HepG2 (cell line): ENCODE measurements at regions not wholly inside any gene's neighbourhood (a gene's known extent, or its start where the extent isn't known, plus 50 kb on each side); places are given as distances from the start of the nearest gene placed in this dataset.

Experiments
- ATAC-seq: fragments of 200-7000 bp; cut with Tn5 transposase; 3 replicates; pipeline ENCODE4 v1.9.1; 2020; ENCODE audit warnings: mild to moderate bottlenecking, moderate library complexity
- BruUV-seq: library from RNA; stranded (reverse); fragments of 400-500 nt; replicated peaks from 2 replicates; lab custom pipeline; 2021; lab: Mats Ljungman, UMichigan
- CTCF ChIA-PET: fragments of 300-600 bp; formaldehyde crosslinking; extraction: SDS; loops from one replicate; lab custom pipeline; 2021; ENCODE audit warnings: low total read pairs, inconsistent platforms, low intra/inter-chr PET ratio; lab: Yijun Ruan, JAX
- POLR2A ChIA-PET: fragments of 350-600 bp; sonication (Branson Sonifier 250); formaldehyde crosslinking; loops from one replicate; lab custom pipeline; 2020; ENCODE audit warnings: antibody characterized with exemption, inconsistent platforms; lab: Yijun Ruan, JAX
- DNase-seq: peaks from one replicate; pipeline ENCODE4 v3.0.0-alpha.2; 2015; ENCODE audit warnings: low spot score
- FAIRE-seq: peaks from 3 replicates; lab custom pipeline; 2011; peaks lifted over from hg19 to GRCh38; lab: Jason Lieb, UNC
- H2AFZ ChIP-seq: one replicate; pipeline ENCODE4 v1.6.1; 2011; ENCODE audit warnings: low read length, inconsistent platforms
- H3K27ac ChIP-seq: fragments of 300-600 bp; 3 replicates; pipeline ENCODE4 v1.8.0; 2011; ENCODE audit warnings: mixed run types, mild to moderate bottlenecking, mixed read lengths, low read length, inconsistent platforms; ENCODE audit not compliant: insufficient read depth; ENCODE audit errors: extremely low read length
- H3K27me3 ChIP-seq, 2 experiments: fragments of 200-600 bp in 1 of 2; 2 replicates in 1 of 2; 3 replicates in 1 of 2; pipeline versions ENCODE4 v1.6.0 to v1.8.0; 2011; ENCODE audit warnings: low read length in 2 of 2, mild to moderate bottlenecking in 2 of 2, moderate library complexity in 2 of 2, inconsistent platforms in 1 of 2; ENCODE audit not compliant: insufficient read depth in 2 of 2, control insufficient read depth in 1 of 2
- H3K36me3 ChIP-seq, 2 experiments: fragments of 200-600 bp in 1 of 2; replicated peaks in 1 of 2; 2 replicates in 1 of 2; 3 replicates in 1 of 2; pipeline versions ENCODE4 v1.5.1 to v1.8.0; 2011; ENCODE audit warnings: low read length in 2 of 2, inconsistent platforms in 1 of 2; ENCODE audit not compliant: insufficient read depth in 2 of 2, control insufficient read depth in 1 of 2
- H3K4me1 ChIP-seq: 2 replicates; pipeline ENCODE4 v1.5.1; 2012; ENCODE audit warnings: low read length, inconsistent platforms; ENCODE audit not compliant: insufficient read depth
- H3K4me2 ChIP-seq: 2 replicates; pipeline ENCODE4 v1.6.0; 2011; ENCODE audit warnings: low read depth, low read length, inconsistent platforms
- H3K4me3 ChIP-seq, 3 experiments: fragments of 200-600 bp in 1 of 3; sonication (generic), shearing (Covaris generic) in 1 of 3; replicated peaks in 1 of 3; 2 replicates each; pipeline ENCODE4 v1.5.1; 2011 to 2016; ENCODE audit warnings: low read length in 3 of 3, inconsistent platforms in 2 of 3, low read depth in 2 of 3, mild to moderate bottlenecking in 2 of 3, control low read depth in 1 of 3, mixed read lengths in 1 of 3; ENCODE audit not compliant: insufficient read depth in 1 of 3
- H3K79me2 ChIP-seq: one replicate; pipeline ENCODE4 v1.6.1; 2011; ENCODE audit warnings: low read length, inconsistent platforms; ENCODE audit not compliant: insufficient read depth
- H3K9ac ChIP-seq: 2 replicates; pipeline ENCODE4 v1.6.0; 2011; ENCODE audit warnings: mild to moderate bottlenecking, low read depth, low read length, inconsistent platforms; ENCODE audit not compliant: insufficient read depth
- H3K9me3 ChIP-seq: 2 replicates; pipeline ENCODE4 v1.5.1; 2012; ENCODE audit warnings: mild to moderate bottlenecking, low read length
- H4K20me1 ChIP-seq: 2 replicates; pipeline ENCODE4 v1.6.0; 2011; ENCODE audit warnings: inconsistent platforms, mild to moderate bottlenecking, low read length, moderate library complexity; ENCODE audit not compliant: insufficient read depth
- ATAD3A ChIP-seq: sonication (generic); formaldehyde crosslinking; IDR thresholded peaks from 2 replicates; pipeline ENCODE4 v1.4.0; 2020; ENCODE audit warnings: missing genetic modification reagents
- ATF7-NPFF ChIP-seq: sonication (generic); formaldehyde crosslinking; IDR thresholded peaks from 2 replicates; pipeline ENCODE4 v1.8.1; 2023; ENCODE audit warnings: mild to moderate bottlenecking, low read depth, missing genetic modification reagents, moderate library complexity
- GABPB1 ChIP-seq: IDR thresholded peaks from 2 replicates; pipeline ENCODE4 v1.6.1; 2016; ENCODE audit warnings: mild to moderate bottlenecking, missing genetic modification reagents, moderate library complexity, missing compliant biosample characterization
- HDAC2 ChIP-seq: sonication (generic); formaldehyde crosslinking; IDR thresholded peaks from 2 replicates; pipeline ENCODE4 v1.4.0; 2020; ENCODE audit warnings: missing genetic modification reagents
- KLF6 ChIP-seq: IDR thresholded peaks from 2 replicates; pipeline ENCODE4 v1.8.0; 2016; ENCODE audit warnings: missing biosample characterization, missing genetic modification reagents
- MAF1 ChIP-seq: sonication (generic); formaldehyde crosslinking; IDR thresholded peaks from 2 replicates; pipeline ENCODE4 v1.5.0; 2020; ENCODE audit warnings: missing genetic modification reagents, borderline replicate concordance
- REXO4 ChIP-seq: sonication (generic); formaldehyde crosslinking; IDR thresholded peaks from 2 replicates; pipeline ENCODE4 v1.8.0; 2022; ENCODE audit warnings: missing genetic modification reagents, mild to moderate bottlenecking, borderline replicate concordance
- SALL1 ChIP-seq: sonication (generic); formaldehyde crosslinking; IDR thresholded peaks from 2 replicates; pipeline ENCODE4 v1.8.0; 2022; ENCODE audit warnings: mild to moderate bottlenecking, missing genetic modification reagents
- SATB2 ChIP-seq: sonication (generic); formaldehyde crosslinking; IDR thresholded peaks from 2 replicates; pipeline ENCODE4 v1.5.0; 2020; ENCODE audit warnings: missing genetic modification reagents
- SMAD1 ChIP-seq: sonication (generic); formaldehyde crosslinking; IDR thresholded peaks from 2 replicates; pipeline ENCODE4 v1.4.0; 2020; ENCODE audit warnings: missing genetic modification reagents, low read depth, mild to moderate bottlenecking, borderline replicate concordance
- SOX5 ChIP-seq: IDR thresholded peaks from 2 replicates; pipeline ENCODE4 v1.6.1; 2016; ENCODE audit warnings: borderline replicate concordance
- TBX3 ChIP-seq: fragments of 450-650 bp; IDR thresholded peaks from 2 replicates; pipeline ENCODE4 v1.6.1; 2017; ENCODE audit warnings: antibody characterized with exemption, mild to moderate bottlenecking, inconsistent platforms, borderline replicate concordance
- TCF7L2 ChIP-seq: IDR thresholded peaks from 2 replicates; pipeline ENCODE4 v1.6.1; 2011; ENCODE audit warnings: mild to moderate bottlenecking, low read depth, low read length, moderate library complexity
- WIZ ChIP-seq: sonication (generic); formaldehyde crosslinking; IDR thresholded peaks from 2 replicates; pipeline ENCODE4 v1.5.1; 2020; ENCODE audit warnings: mild to moderate bottlenecking, missing genetic modification reagents
- ZNF317 ChIP-seq: sonication (generic); formaldehyde crosslinking; IDR thresholded peaks from 2 replicates; pipeline ENCODE4 v1.5.0; 2020; ENCODE audit warnings: mild to moderate bottlenecking, missing genetic modification reagents
- ZNF496 ChIP-seq: sonication (generic); formaldehyde crosslinking; IDR thresholded peaks from 2 replicates; pipeline ENCODE4 v1.8.1; 2023; ENCODE audit warnings: mild to moderate bottlenecking, moderate library complexity, missing genetic modification reagents; ENCODE audit not compliant: insufficient replicate concordance
- ZNF703 ChIP-seq: sonication (generic); formaldehyde crosslinking; IDR thresholded peaks from 2 replicates; pipeline ENCODE4 v1.5.1; 2020; ENCODE audit warnings: missing genetic modification reagents, mild to moderate bottlenecking, moderate library complexity, borderline replicate concordance
- ZNF766 ChIP-seq: sonication (generic); formaldehyde crosslinking; IDR thresholded peaks from 2 replicates; pipeline ENCODE4 v1.5.0; 2020; ENCODE audit warnings: missing genetic modification reagents, borderline replicate concordance
- WGBS: methylation state at CpG from one replicate; pipeline ENCODE4 v1.1.6; 2017; ENCODE audit warnings: low lambda C conversion rate; 5-methylcytosine and 5-hydroxymethylcytosine counted together
- in situ Hi-C: cut with HindIII; loops from 2 replicates; pipeline ENCODE4 v1.10.0; 2017; ENCODE audit warnings: low pct_unique_long_range_greater_than_20kb; ENCODE audit not compliant: extremely low pct_ligation_motif_present
- intact Hi-C: fragments of 100-400 bp; cut with micrococcal nuclease; formaldehyde crosslinking; loops from one replicate; pipeline ENCODE4 v1.10.0; 2022; ENCODE audit not compliant: unreplicated experiment
- TF ChIP-seq, protein P1 (sequence below): sonication (generic); formaldehyde crosslinking; IDR thresholded peaks from 2 replicates; pipeline ENCODE4 v1.8.0; 2022; ENCODE audit warnings: mild to moderate bottlenecking, missing genetic modification reagents, borderline replicate concordance

DNA sequence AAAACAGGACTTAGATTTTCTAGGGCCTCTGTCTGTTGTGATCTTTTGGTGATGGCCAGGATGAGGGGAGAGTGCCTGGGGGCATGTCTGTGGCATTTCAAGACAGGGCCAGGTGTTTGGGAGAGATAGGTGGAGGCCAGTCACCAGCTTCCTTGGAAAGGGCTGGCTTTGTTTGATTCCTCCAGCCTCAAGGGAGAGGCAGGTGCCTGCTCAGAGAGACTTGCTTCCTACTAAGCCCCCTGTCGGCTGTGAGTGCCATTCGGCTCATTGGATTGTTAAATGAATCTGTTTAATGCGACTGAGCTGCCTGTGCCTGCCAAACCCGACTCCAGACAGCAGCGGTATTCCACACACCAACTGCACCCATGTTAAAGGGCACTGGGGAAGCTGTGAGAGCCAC, 304.1 kb upstream of the COBL start:
- peak; percentile 51 for ATAC-seq
- Histone ChIP-seq H3K79me2 (no peaks in the 10 kb centered on the region), H2AFZ (no peak overlapping the region), H3K4me1 (no peaks in the 10 kb centered on the region), H3K4me2 (no peak overlapping the region), H3K27ac (no peak overlapping the region), H3K27me3 (0 out of 5 replicates have a peak, but pooled peaks cover 0 to 2% of the 10 kb centered on the region in 2 experiments), H3K36me3 (no peaks in the 10 kb centered on the region), H4K20me1 (no peaks in the 10 kb centered on the region), H3K9me3 (no peaks in the 10 kb centered on the region), H3K9ac (no peak overlapping the region), H3K4me3 (no peak overlapping the region)
- intact Hi-C loops (no loop called here), in situ Hi-C loops (no loop called here)
- BruUV-seq: no TSS peak
- 26% methylated on average over 5 of the region's 5 CpGs for WGBS
- TF ChIP-seq ZNF496 (CRISPR knock-in tag) (no peak), SALL1 (CRISPR knock-in tag) (no peak), KLF6 (no peak), TBX3 (no peak), ZNF703 (no peak), HDAC2 (CRISPR knock-in tag) (no peak), WIZ (CRISPR knock-in tag) (no peak), SATB2 (CRISPR knock-in tag) (no peak), MAF1 (CRISPR knock-in tag) (no peak), ATF7-NPFF (CRISPR knock-in tag) (no peak), TCF7L2 (no peak), SOX5 (CRISPR knock-in tag) (no peak), ZNF766 (CRISPR knock-in tag) (no peak), REXO4 (CRISPR knock-in tag) (no peak), ZNF317 (CRISPR knock-in tag) (no peak), GABPB1 (CRISPR knock-in tag) (no peak), ATAD3A (no peak), SMAD1 (CRISPR knock-in tag) (no peak)
- TF ChIP-seq, protein P1, sequence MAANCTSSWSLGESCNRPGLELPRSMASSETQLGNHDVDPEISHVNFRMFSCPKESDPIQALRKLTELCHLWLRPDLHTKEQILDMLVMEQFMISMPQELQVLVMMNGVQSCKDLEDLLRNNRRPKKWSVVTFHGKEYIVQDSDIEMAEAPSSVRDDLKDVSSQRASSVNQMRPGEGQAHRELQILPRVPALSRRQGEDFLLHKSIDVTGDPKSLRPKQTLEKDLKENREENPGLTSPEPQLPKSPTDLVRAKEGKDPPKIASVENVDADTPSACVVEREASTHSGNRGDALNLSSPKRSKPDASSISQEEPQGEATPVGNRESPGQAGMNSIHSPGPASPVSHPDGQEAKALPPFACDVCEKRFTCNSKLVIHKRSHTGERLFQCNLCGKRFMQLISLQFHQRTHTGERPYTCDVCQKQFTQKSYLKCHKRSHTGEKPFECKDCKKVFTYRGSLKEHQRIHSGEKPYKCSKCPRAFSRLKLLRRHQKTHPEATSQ: no peak
- FAIRE-seq: no peak
- CTCF ChIA-PET: no interaction called here
- DNase-seq: no peak
- POLR2A ChIA-PET: no interaction called here
